Ectodermal cell (in vitro differentiated cells): ENCODE measurements at regions not wholly inside any gene's neighbourhood (a gene's known extent, or its start where the extent isn't known, plus 50 kb on each side); places are given as distances from the start of the nearest gene placed in this dataset.
"Not testable (repeated sequence)": the region's sequence is repeated elsewhere in the genome, so short reads cannot be mapped to it uniquely, and the experiment has no call there.

ENCODE experiments used
- H3K27ac ChIP-seq: 2 replicates; pipeline ENCODE4 v1.7.0; 2013; ENCODE audit warnings: mild to moderate bottlenecking, low read depth, low read length; ENCODE audit not compliant: insufficient read depth, poor library complexity, severe bottlenecking
- H3K27me3 ChIP-seq: 2 replicates; pipeline ENCODE4 v1.7.0; 2013; ENCODE audit warnings: mild to moderate bottlenecking, low read length; ENCODE audit not compliant: insufficient read depth, control insufficient read depth, poor library complexity, severe bottlenecking
- H3K36me3 ChIP-seq: one replicate; pipeline ENCODE4 v1.7.0; 2013; ENCODE audit warnings: low read length; ENCODE audit not compliant: control insufficient read depth, insufficient read depth
- H3K4me1 ChIP-seq: one replicate; pipeline ENCODE4 v1.7.0; 2013; ENCODE audit warnings: low read length; ENCODE audit not compliant: control insufficient read depth, insufficient read depth
- H3K4me3 ChIP-seq: 2 replicates; pipeline ENCODE4 v1.7.0; 2013; ENCODE audit warnings: low read depth, low read length, control low read depth; ENCODE audit not compliant: insufficient read depth
- H3K9me3 ChIP-seq: 2 replicates; pipeline ENCODE4 v1.7.0; 2013; ENCODE audit warnings: mild to moderate bottlenecking, low read length, moderate library complexity; ENCODE audit not compliant: control insufficient read depth
- WGBS, 2 experiments: methylation state at CpG; one replicate each; pipeline ENCODE4 v1.1.7; 2013; ENCODE audit warnings: missing lambda C conversion rate in 2 of 2; 5-methylcytosine and 5-hydroxymethylcytosine counted together

- H3K27me3 ChIP-seq, H3K4me3 ChIP-seq, H3K27ac ChIP-seq, H3K4me1 ChIP-seq, H3K9me3 ChIP-seq, H3K36me3 ChIP-seq: not testable (repeated sequence)
- WGBS, 2 experiments: 91 to 92% methylated on average over 5 of the region's 5 CpGs
Observed at GRCh38 chr10:28481346-28481745, 51.6 kb upstream of the WAC start.

DNA sequence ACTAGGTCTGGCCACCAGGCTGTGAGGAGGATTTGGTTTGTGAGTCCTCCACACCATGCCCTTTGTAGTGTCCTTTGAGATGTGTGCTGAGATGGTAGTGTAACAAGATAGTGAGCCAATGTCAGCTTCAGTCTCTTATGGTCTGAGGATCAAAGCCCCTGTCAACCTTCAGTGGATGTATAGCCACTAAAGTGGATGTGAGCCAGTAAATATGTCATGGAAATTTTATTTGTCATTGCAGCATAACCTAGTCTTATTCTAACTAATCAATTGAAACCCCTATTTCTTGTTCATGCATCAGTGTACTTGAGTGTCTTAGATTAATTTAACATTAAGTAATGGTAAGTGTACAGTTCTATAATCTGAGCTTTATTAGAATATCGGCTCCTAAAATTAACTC is 51.0 kb upstream of the WAC start:
- no peaks in the 10 kb centered on the region for H3K9me3 ChIP-seq
- H3K36me3 ChIP-seq: no peaks in the 10 kb centered on the region
- no peak overlapping the region for H3K27ac ChIP-seq
- H3K4me1 ChIP-seq: no peaks in the 10 kb centered on the region
- no peak overlapping the region for H3K4me3 ChIP-seq
- WGBS, 2 experiments: 83% methylated on average over 1 of the region's 1 CpG; no CpG with 5 or more reads in 1 of the 2 experiments
- H3K27me3 ChIP-seq: no peaks in the 10 kb centered on the region
